T-helper 2 cell treated with Interferon-gamma antibody and Interleukin-4, amounts not matched to agents 5 μg/mL and 100 μg/mL, for 36 hours (primary cell): ENCODE measurements at regions not wholly inside any gene's neighbourhood (a gene's known extent, or its start where the extent isn't known, plus 50 kb on each side); places are given as distances from the start of the nearest gene placed in this dataset.
"Not testable (repeated sequence)": the region's sequence is repeated elsewhere in the genome, so short reads cannot be mapped to it uniquely, and the experiment has no call there.

Experiments
- DNase-seq: peaks from one replicate; pipeline ENCODE4 v3.0.0; 2021; ENCODE audit warnings: low spot score
- H3K27ac Mint-ChIP-seq: one replicate; pipeline ENCODE4 v1.8.0; 2021; ENCODE audit warnings: mild to moderate bottlenecking, mixed read lengths
- H3K27me3 Mint-ChIP-seq: one replicate; pipeline ENCODE4 v1.8.0; 2021; ENCODE audit warnings: low read depth, mixed read lengths
- H3K36me3 Mint-ChIP-seq: one replicate; pipeline ENCODE4 v1.8.0; 2021; ENCODE audit warnings: low read depth, mixed read lengths
- H3K4me1 Mint-ChIP-seq: one replicate; pipeline ENCODE4 v1.8.0; 2021; ENCODE audit warnings: low read depth, mixed read lengths
- H3K4me3 Mint-ChIP-seq: one replicate; pipeline ENCODE4 v1.8.0; 2022; ENCODE audit warnings: mild to moderate bottlenecking, moderate library complexity, mixed read lengths
- H3K9me3 Mint-ChIP-seq: one replicate; pipeline ENCODE4 v1.8.0; 2021; ENCODE audit warnings: mixed read lengths

DNA sequence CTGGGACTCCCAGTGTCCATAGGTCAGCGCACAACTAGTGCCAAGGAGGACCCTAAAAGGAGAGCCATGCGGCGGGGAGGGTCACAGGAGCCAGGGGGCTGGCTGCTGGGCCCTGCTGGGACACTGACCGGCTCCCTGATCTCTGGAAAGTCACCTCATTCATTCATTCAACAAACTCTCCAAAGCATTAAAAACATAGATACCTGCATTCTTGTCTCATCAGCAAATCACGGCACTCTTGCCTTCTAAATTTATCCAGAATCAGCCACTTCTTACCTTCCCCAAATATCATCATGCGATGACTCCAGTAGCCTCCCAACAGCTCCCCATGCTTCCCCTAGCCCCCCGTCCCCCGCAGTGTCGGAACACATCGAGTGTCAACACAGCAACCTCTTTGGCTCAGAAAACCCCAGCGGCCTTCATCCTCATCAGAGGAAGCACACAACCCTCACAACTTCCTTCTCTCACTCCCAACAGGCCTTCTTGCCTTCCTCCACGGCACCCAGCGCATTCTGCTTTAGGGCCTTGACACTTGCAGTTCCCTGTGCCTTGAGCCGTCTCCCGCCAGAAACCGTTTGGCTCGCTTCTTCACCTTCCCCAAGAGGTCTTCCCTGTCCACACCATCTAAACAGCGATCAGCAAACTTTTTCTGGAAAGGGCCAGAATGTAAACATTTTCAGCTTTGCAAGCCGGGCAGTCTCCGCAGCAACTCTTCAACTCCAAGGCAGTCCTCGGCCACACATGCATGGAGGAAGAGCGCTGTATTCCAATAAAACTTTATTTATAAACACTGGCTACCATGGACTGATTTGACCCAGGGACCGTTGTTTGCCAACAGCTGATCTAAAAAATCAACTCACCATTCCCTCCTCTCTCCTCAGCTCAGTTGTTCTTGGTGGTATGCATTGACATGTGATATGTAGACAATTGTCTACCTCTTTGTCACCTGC lies 119.5 kb upstream of the TNRC6C start:
- Mint-ChIP-seq H3K9me3 (no peaks in the 10 kb centered on the region), H3K27me3 (no peaks in the 10 kb centered on the region), H3K36me3 (no peaks in the 10 kb centered on the region), H3K4me3 (no peak overlapping the region), H3K4me1 (peaks cover 42% of the 10 kb centered on the region), H3K27ac (no peak overlapping the region)
- DNase-seq, result no peak

DNA sequence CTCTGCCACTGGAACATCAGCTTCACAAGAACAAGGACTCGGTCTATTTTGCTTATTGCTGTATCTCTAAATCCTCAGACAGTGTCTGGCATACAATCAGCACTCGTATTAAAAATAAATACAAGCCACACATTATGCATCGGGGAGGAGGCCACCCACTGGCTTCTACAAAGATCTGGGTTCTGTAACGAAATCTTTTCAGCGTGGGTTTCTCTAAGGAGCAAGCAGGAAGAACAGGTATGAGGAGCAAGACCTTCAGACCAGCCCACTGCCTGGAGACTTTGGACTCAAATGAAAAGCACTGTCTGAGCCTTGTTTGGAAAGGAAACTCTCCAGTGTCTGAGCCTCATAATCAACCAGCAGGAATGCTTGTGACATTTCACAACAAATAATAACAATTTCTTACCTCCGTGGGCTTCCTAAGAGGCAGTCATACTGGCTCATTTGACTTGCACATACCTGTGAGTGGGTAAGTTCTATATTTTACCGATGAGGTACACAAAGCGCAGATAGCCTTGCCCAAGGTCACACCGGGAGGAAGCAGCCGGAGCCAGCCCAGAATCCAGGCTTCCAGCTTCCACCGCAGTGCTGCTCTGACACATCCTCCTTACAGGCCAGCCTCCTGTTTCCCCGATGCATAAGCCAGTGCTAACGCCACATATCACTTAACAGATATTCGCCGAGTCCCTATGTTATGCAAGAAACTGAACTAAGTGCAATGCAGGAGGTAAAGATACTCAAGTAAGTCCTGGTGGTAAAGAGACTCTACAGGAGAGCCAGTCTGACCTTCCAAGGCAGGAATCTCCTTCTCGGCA lies 118.6 kb upstream of the TNRC6C start:
- H3K27me3 Mint-ChIP-seq, result no peaks in the 10 kb centered on the region
- DNase-seq, result no peak
- peaks cover 41% of the 10 kb centered on the region for H3K4me1 Mint-ChIP-seq
- H3K4me3 Mint-ChIP-seq, result no peak overlapping the region
- H3K9me3 Mint-ChIP-seq, result no peaks in the 10 kb centered on the region
- no peaks in the 10 kb centered on the region for H3K36me3 Mint-ChIP-seq
- H3K27ac Mint-ChIP-seq, result no peak overlapping the region

DNA sequence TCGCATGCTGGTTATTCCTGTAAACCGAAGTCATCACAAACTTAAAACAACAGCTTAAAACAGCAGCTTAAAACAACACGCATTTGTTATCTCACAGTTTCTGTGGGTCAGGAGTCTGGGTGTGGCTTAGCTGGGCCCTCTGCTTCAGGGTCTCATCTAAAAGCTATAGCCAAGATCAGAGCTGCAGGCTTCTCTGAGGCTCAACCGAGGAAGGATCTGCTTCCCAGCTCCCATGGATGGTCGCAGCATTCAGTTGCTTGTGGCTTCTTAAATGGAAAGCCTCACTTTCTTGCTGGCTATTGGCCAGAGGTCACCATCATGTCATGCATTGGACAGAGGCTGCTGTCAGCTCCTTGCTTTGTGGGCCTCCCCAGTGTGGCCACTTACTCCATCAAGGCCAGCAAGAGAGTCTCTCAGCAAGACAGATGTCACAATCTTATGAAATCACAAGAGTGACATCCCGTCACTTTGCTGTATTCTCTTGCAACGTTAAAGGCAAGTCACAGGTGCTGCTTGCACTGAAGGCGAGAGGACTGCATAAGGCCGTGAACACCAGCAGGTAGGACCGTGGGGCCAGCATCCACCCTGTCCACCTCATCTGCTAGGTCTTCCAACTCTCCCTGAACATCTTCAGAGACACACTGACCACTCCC lies 117.9 kb upstream of the TNRC6C start:
- Mint-ChIP-seq H3K27me3 (no peaks in the 10 kb centered on the region), H3K9me3 (no peaks in the 10 kb centered on the region), H3K4me3 (no peak overlapping the region), H3K27ac (no peak overlapping the region), H3K36me3 (no peaks in the 10 kb centered on the region), H3K4me1 (peaks cover 36% of the 10 kb centered on the region)
- no peak for DNase-seq

DNA sequence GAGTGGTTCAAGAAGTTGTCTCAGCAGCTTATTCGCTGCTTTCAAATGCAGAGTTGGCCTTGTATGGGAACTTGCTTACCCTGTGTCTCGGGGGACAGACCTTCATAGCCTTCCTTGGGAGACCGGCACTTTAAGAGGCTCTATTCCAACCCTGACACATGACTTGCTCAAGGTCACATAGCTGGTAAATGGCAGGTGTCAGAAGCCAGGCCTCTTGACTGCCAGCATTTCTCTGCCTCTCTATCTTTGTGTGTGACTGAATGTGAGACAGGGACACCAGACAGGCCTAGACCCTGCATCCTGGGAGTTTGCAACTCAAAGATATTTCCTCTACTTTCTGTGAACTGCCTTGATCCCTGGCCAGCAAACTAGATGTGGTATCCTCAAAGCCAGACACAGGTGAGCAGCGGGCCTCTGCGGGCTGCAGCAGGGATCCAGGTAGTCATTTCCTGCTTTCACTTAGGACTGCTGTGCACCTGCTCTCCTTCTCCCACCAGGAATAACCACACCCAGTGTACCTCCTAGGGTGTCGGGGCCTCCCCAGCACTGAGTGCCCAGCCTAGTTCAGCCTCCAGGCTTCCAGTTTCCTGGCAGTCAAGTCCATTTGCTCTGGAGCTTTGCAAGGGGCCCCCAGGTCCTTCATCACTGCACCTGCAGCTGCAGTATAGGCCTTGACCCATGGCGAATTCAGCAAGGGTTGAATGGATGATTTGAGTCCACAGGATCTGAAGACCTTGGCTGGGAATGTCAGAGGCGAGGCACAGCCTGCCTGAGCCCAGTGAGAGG lies 116.6 kb upstream of the TNRC6C start:
- Mint-ChIP-seq H3K4me1 (peaks cover 37% of the 10 kb centered on the region), H3K36me3 (no peaks in the 10 kb centered on the region), H3K4me3 (peak overlapping the region; percentile 8), H3K27ac (no peak overlapping the region), H3K9me3 (no peaks in the 10 kb centered on the region), H3K27me3 (no peaks in the 10 kb centered on the region)
- DNase-seq, result no peak

DNA sequence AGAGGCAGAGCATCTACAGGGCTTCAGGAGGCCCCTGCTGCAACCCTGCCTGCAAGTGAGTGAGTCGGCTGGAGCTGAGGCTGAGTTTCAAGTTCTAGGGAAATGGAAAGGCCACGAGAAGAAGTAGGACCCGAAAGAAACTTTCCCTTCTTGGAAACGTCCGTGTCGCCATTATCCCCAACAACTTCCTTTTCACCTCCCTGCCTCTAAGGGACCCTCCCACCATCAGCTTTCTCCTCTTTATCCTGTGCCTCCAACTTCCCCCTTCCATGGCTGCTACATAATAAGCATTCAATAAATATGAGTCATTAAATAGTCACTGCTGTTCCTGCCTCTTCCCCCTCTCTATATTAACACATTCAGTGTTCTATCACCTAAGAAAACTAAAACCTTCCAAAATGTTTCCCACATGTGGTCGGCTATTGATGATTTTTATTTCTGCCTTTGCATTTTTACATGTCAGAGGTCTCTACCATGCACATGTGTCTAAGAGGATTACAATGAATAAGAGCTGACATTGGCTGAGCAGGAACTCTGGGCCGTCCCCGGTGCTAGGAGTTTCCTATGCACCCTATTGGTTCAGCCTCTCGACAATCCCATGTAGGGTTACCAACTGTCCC lies 115.9 kb upstream of the TNRC6C start:
- Mint-ChIP-seq H3K36me3 (no peaks in the 10 kb centered on the region), H3K4me3 (peak overlapping the region; percentile 44), H3K27me3 (no peaks in the 10 kb centered on the region), H3K4me1 (peaks cover 37% of the 10 kb centered on the region), H3K9me3 (no peaks in the 10 kb centered on the region), H3K27ac (peak overlapping the region; percentile 87)
- peak; percentile 26 for DNase-seq

DNA sequence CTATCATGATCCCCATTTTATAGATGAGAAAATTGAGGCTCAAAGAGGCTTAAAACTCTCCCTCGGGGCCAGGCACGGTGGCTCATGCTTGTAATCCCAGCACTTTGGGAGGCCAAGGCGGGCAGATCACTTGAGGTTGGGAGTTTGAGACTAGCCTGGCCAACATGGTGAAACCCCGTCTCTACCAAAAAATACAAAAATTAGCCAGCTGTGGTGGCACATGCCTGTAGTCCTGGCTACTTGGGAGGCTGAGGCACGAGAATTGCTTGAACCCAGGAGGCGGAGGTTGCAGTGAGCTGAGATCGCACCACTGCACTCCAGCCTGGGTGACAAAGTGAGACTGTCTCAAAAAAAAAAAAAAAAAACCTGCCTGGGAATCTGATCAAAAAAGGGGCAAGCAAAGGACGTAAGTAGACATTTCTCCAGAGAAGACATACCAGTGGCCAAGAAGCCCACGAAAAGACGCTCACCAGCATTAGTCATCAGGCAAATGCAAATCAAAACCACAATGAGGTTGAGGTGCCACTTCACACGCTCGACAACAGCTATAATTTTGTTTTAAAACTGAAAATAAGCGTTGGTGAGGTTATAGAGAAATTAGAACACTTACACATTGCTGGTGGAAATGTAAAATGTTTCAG lies 115.1 kb upstream of the TNRC6C start:
- peak; percentile 81 for DNase-seq
- H3K36me3 Mint-ChIP-seq, H3K9me3 Mint-ChIP-seq, H3K27me3 Mint-ChIP-seq: not testable (repeated sequence)
- peaks cover 37% of the 10 kb centered on the region for H3K4me1 Mint-ChIP-seq
- H3K27ac Mint-ChIP-seq, result peak overlapping the region; percentile 87
- H3K4me3 Mint-ChIP-seq, result peak overlapping the region; percentile 44

DNA sequence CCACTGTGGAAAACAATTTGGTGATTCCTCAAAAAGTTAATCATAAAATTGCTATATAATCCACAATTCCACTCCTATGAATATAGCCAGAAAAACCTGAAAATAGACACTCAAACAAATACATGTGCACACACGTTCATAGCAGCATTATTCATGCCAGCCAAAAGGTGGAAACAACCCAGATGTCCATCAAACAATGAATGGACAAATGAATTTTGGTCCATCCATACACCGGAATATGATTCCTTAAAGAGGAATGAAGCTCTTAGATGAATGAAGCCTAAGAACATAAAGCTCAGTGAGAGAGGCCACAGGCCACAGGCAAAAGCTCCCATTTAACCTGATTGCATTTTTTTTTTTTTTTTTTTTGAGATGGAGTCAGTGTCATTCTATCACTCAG lies 114.6 kb upstream of the TNRC6C start:
- Mint-ChIP-seq H3K27me3 (no peaks in the 10 kb centered on the region), H3K9me3 (no peaks in the 10 kb centered on the region), H3K4me3 (peak overlapping the region; percentile 44), H3K27ac (peak overlapping the region; percentile 87), H3K4me1 (peaks cover 37% of the 10 kb centered on the region), H3K36me3 (no peaks in the 10 kb centered on the region)
- no peak for DNase-seq

DNA sequence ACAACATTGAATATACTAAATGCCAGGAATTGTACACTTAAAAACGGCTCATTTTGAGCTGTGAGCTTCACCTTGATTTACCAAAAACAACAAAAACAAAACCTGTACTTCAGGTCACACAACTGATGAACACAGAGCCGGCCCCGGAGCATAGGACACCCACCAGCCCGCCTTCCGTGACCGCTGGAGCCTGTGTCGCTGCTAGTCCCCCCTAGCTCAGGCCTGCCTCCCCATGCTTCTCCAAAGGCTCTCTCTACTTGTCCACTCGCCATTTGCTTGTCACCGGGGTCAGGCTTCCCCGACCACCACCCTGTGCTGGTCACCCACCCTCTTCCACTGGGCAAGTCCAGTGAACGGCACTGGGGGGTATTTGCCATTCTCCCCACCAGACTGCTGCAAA lies 113.8 kb upstream of the TNRC6C start:
- H3K4me1 Mint-ChIP-seq, result peaks cover 35% of the 10 kb centered on the region

DNA sequence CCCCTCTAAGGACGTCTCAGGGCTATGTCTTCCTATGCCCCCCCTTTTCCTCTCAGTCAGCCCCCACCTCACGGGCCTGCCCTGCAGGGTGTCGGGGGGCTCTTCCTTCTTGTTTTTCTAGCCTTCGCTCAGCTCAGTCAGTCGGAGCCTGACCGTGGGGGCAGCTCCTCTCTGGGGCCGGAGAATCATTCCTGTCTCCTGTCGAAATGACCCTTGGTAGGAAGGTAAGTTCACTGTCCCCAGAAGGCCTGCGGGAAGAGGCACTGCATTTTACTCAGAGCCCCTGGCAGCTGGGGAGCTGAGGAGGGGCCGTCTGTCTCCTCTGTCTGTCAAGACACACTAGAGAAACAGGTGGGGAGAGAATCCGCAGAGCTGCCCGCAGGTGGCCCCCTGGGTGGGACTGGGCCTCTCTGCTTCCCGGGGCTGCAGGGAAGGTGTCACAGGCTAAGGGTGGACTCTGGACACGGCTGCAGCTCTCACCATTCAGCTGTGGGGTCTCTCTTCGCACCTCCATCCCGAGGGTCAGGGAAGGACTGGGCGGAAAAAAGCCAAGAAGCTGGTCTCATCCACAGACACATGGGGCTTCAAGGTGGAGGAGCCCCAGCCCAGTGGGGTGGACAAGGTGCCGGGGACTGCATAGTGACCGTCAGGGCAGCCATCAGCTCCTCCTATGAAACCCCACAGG lies 112.8 kb upstream of the TNRC6C start:
- Mint-ChIP-seq H3K9me3 (no peaks in the 10 kb centered on the region), H3K27ac (peak overlapping the region; percentile 13), H3K4me3 (no peak overlapping the region), H3K36me3 (no peaks in the 10 kb centered on the region), H3K4me1 (peaks cover 35% of the 10 kb centered on the region), H3K27me3 (no peaks in the 10 kb centered on the region)
- no peak for DNase-seq

More for the DNA sequence above, 113.8 kb upstream of the TNRC6C start:
- H3K4me3 Mint-ChIP-seq, result no peak overlapping the region
- no peaks in the 10 kb centered on the region for H3K9me3 Mint-ChIP-seq
- no peaks in the 10 kb centered on the region for H3K27me3 Mint-ChIP-seq
- DNase-seq, result no peak
- no peaks in the 10 kb centered on the region for H3K36me3 Mint-ChIP-seq
- H3K27ac Mint-ChIP-seq, result peak overlapping the region; percentile 12

DNA sequence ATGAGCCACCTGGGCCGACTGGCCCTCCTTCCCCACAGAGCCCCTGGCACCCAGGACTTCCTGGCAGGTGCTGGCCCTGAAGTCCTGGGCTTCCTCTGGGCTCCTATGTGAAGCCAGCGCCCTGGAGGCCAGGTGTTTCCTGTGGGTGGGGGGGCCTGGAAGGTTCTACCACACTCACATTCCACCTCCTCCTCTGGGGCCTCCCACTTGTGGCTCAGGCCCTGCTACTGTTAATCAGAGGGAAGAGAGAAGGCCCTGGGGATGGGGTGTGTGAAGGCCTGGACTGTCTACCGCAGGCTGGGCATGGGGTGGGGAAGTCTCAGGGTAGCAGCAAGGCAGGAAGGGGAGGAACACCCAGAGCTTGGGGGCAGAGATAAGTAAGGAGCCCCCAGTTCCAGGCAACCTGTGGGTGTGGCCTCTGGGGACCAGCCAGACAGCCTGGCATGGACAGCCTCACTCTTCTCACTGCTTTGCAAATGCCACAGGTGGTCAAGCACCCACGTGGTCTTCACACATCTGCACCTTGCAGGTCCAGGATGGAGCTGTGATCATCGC lies 111.9 kb upstream of the TNRC6C start:
- no peak for DNase-seq
- no peaks in the 10 kb centered on the region for H3K27me3 Mint-ChIP-seq
- no peak overlapping the region for H3K4me3 Mint-ChIP-seq
- H3K27ac Mint-ChIP-seq, result peak overlapping the region; percentile 70
- H3K36me3 Mint-ChIP-seq, result no peaks in the 10 kb centered on the region
- peaks cover 35% of the 10 kb centered on the region for H3K4me1 Mint-ChIP-seq
- H3K9me3 Mint-ChIP-seq, result no peaks in the 10 kb centered on the region

DNA sequence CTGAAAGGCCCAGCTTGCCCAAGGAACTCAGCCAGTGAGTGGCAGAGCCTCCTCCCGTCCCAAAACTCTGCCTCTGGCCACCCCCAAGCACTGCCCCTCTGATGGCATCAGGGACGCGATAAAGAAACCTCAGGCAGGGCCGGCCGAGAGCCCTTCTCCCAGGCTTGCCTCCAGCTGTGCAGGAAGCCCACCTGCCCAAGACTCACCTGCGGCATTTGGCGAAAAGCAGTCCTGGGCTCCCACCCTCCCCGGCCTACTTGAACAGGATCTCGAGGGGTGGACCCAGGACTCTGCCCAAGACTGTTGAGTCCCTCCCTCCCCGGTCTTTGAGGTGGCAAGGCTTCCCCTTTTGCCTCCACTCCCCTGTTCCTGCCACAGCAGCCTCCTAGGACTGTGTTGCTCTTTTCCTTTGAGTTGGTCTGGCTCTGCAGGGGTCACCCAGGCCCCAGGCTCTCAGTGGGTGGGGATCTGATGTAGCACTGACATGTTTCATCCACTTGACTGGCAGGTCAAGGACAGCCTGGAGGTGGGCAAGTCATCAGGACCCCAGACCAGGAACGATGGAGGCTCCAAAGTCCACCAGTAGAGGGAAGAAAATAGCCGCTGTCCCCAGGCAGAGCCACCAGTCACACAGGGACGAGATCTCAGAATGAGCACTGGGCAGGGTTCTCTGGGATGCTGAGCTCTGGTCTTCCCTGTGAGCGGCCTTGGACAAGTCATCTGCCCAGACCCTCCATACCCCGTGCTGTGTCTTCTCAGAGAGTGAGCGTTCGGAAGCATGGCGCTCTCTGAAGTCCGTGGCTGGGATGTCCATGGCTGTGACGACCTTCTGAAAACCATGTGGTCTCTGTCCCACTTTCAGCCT lies 111.0 kb upstream of the TNRC6C start:
- Mint-ChIP-seq H3K4me1 (peaks cover 27% of the 10 kb centered on the region), H3K27me3 (no peaks in the 10 kb centered on the region), H3K9me3 (no peaks in the 10 kb centered on the region), H3K36me3 (no peaks in the 10 kb centered on the region), H3K4me3 (no peak overlapping the region), H3K27ac (no peak overlapping the region)
- DNase-seq, result no peak
